LoVo (cell line): ENCODE measurements at regions not wholly inside any gene's neighbourhood (a gene's known extent, or its start where the extent isn't known, plus 50 kb on each side); places are given as distances from the start of the nearest gene placed in this dataset.

Source experiments
- DNase-seq: peaks from one replicate; pipeline ENCODE4 v3.0.0-alpha.2; 2016; ENCODE audit warnings: low spot score

DNA sequence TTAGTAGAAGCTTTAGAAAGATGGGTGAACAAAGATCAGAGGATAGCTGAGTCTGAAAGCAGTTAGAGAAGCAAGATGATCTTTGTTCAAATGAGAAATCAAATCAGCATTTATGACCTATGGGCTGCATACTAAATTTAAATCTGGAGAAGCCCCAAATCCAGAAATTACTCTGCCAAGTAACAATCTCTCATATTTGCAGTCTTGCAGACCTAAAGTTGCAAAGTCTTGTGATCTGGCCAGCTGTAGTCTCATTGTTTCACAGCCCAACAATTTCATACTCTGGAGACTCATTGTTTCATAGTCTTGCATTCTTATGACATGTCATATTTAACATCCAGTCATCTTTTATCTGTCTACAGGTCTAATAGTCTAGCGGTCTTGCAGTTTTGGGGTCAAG is 364.9 kb upstream of the RSPO3 start:
- no peak for DNase-seq

DNA sequence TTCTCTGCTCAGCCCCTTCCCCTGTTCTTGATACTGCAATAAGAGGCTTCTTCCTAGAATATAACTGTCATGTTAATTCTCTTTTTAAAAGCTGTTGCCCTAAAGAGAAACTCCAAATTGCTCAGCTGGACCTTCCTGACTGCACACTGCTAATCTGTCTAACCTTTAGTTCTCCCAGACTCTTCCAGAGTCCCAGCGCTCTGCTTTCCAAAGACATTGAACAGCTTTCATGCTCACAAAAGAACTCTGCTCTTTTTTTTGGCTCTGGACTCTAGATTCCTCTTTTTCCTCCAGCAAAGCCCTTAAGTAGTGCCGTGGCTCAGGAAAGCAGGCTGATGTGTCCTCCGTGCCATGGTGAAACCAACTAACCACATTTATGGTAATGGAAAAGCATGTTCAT is 356.6 kb upstream of the RSPO3 start:
- DNase-seq = no peak

GRCh38 chr6:126764104-126764503 is 354.4 kb upstream of the RSPO3 start:
- no peak for DNase-seq

DNA sequence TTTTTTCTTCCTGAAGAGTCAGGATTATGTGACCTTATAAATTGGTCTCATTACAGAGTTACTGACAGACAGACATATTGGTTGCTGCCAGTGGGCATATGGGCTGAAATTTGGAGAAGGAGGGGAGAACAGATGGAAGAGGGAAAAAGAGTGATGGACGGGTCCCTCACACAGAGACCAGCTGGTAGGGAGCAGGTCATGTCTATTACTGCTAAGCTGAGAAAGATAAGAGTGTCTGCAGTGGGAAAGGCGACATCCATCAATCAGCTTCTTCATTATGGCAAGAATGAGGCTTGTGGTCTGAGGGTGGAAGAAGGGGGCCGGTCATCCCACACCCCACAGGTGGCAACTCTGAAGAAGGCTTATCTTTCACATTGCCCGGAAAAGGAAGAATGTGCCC is 353.8 kb upstream of the RSPO3 start:
- DNase-seq = no peak

DNA sequence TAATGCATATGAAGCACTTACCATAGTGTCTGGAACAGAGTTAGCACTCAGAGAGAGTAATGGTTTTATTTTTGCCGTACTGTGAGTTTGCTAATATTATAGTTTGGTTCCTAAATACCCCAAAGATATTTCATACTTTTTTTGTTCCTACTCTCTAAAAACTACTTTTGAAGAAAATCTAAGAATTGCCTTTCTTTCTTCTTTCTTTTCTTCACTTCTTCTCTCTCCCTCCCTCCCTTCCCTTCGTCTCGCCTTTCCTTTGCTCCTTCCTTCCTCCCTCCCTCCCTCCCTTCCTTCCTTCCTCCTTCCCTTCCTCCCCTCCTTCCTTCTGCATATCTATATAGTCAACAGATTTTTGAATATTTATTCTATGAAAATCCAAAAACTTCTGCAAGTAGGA is 351.7 kb upstream of the RSPO3 start:
- DNase-seq = no peak

- DNase-seq = no peak
Measured at GRCh38 chr6:126767711-126768110, 350.8 kb upstream of the RSPO3 start.

DNA sequence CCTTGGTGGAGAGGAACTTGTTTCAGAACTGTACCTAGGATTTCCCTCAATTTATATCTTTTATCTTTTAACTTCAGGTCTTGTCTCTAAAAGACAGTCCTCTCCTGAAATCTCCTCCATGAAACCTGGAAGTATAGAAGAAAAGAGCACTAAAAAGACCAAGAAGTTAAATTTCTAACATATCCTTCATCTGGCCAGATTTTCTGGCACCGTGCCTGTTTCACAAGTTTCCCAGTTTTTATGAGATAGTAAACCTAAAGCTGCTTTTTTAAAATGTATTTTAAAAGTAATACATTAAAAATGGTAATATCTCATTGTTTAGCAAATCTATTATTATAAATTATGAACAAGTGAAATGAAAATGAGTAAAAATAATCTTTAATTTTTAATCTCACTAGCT is 348.3 kb upstream of the RSPO3 start:
- no peak for DNase-seq

DNA sequence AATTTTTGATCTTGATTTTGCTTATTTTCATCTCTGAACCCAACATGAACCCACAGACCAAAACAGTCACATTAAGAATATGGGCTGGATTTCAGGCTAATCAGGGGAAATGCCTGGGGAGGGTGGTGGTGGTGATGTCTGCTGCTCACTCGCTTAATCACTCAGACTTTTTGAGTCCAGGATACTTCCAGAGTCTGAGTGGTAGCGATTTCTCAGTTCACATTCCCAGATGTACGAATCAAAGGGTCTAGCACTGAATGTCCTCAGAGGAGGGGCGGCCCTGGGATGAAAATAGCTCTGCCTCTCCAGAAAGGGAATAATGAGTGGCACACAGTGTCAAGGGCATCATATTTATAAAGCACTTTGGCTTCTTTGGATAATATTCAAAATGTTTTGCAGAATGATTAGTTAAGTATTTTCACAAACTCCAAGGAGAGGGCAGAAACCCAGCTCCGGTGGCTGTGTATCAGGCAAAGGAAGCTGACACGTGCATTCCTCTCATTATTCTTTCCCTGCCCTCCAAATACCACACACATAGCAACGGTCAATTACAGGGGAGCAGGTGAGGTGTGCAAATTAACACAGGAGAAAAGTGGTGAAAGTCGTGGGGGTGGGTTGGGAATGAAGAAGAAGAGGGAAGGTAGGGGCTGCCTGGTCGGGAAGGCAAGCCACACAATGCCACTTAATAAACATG is 345.2 kb upstream of the RSPO3 start:
- DNase-seq = no peak

DNA sequence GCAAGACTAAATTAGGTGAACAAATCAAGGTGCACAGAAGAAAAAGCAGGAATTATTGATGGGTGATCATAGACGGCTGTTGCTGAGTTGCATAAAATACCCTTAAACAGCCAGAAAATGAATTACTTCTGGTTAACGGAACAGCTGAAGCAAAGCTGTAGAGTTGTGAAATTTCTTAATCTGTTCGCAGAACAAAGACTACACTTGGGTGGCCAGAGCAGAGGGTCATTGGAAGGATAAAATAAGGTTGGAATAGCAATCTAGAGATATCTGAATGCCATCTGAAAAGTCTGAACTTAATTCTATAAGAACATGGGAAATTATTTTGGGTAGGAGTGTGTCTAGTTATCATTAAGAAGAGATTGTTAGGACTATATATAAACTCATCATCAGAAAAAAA is 339.1 kb upstream of the RSPO3 start:
- no peak for DNase-seq

GRCh38 chr6:126781582-126781981 is 336.9 kb upstream of the RSPO3 start:
- no peak for DNase-seq

DNA sequence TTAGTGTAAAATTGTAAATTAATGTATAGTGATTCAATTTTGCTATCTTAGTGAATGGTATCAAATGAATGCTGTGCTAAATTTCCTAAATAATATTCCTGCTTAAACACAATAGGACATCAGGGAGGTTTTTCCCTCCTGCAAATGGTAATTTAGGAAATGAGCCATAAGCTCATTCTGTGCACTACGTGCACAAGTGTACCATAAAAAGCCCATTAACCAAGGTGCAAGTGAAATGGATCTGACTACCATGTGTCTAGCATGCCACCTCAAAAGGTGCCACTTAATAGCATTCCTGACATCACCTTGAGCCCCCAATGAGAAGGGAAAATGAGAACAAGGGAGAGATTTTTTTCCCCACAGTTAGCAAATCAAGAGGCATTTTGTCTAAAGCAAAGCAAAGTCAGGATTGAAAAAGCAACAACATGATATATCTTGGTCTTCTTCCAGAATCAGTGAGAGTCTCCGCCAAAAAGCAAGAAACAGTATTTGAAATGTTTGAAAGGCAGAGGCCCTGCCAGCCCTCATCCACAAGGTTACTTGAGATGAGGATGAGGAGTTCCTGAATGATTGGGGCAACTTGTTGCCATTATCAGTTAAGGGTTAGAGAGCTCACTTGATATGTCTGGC is 334.2 kb upstream of the RSPO3 start:
- no peak for DNase-seq

- no peak for DNase-seq
Measured at GRCh38 chr6:126786262-126786661, 332.2 kb upstream of the RSPO3 start.

DNA sequence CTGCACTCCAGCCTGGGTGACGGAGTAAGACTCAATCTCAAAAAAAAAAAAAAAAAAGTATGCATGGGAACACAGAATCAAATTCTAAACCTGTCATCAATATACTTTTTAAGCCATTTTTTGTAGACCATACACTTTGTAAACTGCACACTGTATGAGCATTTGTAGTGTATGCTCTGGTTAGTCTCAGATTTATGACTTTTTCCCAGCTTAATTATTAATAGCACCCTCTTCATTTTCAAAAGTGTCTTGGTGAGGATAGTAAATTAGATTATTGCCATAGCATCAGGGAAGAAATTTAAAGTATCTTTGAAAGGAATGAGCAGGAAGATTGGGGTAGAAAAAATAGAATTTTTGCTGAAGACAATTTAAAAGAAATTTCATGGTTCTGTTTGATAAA is 330.8 kb upstream of the RSPO3 start:
- DNase-seq = no peak

DNA sequence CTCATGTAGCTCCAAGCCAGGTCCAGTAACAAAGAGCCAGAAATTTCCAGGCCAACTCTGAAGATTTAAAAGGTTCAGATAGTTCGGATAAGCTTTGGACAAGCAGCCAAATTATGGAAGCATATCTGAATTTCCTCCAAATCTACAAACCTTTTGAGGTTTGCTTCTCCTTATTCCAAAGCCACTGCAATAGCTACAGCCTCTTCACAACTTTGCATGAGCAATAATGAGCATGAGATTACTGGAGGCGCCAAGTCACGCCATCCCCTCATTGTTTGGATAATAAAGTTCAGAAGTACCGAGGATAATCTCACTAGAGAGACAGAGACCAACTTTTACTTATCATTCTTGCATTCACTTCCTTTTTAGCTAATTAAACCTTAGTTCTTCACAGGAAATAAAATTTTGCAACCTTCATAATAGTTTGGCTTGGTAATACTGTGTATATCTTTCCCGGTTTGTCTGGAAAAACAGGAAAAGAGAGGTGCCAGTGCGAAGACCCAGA is 329.6 kb upstream of the RSPO3 start:
- DNase-seq = no peak

- no peak for DNase-seq
Measured at GRCh38 chr6:126792340-126793085, 326.0 kb upstream of the RSPO3 start.

DNA sequence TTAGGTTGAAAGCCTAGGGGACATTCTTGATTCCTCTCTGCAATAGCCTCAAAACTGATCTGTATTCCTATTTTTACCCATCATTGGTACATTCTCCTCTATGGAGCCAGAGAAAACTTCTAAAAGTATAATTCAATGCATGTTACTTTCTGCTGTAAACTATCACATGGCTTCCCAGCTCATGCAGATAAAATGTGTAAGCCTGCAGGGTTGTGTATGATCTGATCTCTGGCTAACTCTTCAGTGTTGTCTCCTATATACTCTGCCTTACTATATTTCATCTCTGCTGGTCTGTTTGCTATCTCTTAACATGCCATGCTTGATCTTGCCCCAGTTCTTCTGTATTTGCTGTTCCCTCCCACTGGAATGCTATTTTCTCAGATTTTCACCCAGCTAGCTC is 323.3 kb upstream of the RSPO3 start:
- DNase-seq = no peak

DNA sequence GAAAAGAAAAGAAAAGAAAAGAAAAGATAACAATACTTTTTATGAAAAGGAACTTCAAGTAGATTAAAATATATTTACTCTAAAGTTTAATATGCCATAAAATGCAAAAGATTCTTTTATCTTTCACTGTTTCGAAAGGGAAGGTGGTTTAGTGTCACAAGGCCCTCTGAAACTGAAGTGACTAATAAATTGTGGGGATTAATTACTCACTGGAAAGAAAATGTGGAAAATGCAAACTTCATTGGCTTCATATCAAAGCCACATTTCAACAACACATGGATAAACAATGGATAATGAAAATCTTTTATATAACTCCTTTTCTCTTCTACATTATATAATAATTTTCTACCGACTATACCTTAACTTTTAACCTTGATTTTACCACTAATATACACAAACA is 320.5 kb upstream of the RSPO3 start:
- no peak for DNase-seq

GRCh38 chr6:126803769-126804168 is 314.7 kb upstream of the RSPO3 start:
- no peak for DNase-seq

GRCh38 chr6:126804332-126805064 is 314.0 kb upstream of the RSPO3 start:
- peak; percentile 42 for DNase-seq

- DNase-seq = no peak
Measured at GRCh38 chr6:126805861-126806260, 312.6 kb upstream of the RSPO3 start.

DNA sequence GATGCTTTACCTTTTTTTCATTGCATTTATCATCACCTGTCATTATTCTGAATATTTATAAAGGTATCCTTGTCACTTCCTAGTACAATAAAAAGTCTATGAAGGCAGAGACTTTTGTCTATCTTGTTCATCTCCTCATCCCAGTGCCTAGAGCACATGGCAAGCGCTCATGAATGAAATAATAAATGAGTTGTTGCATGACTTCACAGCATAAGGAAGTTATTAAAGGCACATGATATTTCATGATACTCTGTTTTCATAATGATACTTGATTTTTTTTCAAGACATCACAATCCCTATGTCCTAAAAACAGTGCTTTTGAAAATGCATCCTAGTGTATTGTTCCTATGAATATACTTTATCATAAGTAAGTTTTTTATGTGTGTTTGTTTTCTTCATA is 310.6 kb upstream of the RSPO3 start:
- DNase-seq = no peak

- DNase-seq = no peak
Measured at GRCh38 chr6:126811321-126811720, 307.1 kb upstream of the RSPO3 start.

GRCh38 chr6:126812010-126812409 is 306.5 kb upstream of the RSPO3 start:
- DNase-seq = no peak
